ENCODE measurements at regions not wholly inside any gene's neighbourhood (a gene's known extent, or its start where the extent isn't known, plus 50 kb on each side); places are given as distances from the start of the nearest gene placed in this dataset.

DNA sequence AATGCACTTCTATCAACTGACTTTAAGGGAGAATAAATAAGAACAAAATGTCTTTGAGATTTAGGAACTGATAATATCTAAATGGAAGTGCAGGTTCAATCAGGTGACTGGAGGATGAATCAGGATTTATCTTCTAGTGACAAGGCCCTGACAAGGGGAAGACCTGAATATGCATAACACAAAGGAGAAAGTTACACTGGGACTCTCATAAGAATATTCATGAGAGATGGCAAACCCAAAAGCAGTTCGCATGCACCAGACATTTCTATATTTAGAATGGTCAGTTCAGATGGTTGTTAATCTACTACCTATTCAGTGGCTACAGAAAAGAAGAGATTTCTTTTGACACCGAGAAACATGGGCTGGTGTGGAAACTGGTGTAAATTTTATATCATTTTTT, 1771.3 kb upstream of the LRRTM1 start:
- Histone ChIP-seq H3K27ac (no peak overlapping the region), H3K9me3 (ENCODE audit: low read depth) (no peaks in the 10 kb centered on the region), H3K4me1 (ENCODE audit: low read depth) (no peaks in the 10 kb centered on the region), H3K36me3 (no peaks in the 10 kb centered on the region), H3K4me3 (no peak overlapping the region), H3K27me3 (no peaks in the 10 kb centered on the region)
- TF ChIP-seq, protein P1, sequence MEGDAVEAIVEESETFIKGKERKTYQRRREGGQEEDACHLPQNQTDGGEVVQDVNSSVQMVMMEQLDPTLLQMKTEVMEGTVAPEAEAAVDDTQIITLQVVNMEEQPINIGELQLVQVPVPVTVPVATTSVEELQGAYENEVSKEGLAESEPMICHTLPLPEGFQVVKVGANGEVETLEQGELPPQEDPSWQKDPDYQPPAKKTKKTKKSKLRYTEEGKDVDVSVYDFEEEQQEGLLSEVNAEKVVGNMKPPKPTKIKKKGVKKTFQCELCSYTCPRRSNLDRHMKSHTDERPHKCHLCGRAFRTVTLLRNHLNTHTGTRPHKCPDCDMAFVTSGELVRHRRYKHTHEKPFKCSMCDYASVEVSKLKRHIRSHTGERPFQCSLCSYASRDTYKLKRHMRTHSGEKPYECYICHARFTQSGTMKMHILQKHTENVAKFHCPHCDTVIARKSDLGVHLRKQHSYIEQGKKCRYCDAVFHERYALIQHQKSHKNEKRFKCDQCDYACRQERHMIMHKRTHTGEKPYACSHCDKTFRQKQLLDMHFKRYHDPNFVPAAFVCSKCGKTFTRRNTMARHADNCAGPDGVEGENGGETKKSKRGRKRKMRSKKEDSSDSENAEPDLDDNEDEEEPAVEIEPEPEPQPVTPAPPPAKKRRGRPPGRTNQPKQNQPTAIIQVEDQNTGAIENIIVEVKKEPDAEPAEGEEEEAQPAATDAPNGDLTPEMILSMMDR (IDR thresholded peaks at IDR 0.05; ENCODE audit: low read depth, low read length): no peak
- DNase-seq (ENCODE audit: low read depth in 1 of 2, low spot score in 1 of 2): no peak

DNA sequence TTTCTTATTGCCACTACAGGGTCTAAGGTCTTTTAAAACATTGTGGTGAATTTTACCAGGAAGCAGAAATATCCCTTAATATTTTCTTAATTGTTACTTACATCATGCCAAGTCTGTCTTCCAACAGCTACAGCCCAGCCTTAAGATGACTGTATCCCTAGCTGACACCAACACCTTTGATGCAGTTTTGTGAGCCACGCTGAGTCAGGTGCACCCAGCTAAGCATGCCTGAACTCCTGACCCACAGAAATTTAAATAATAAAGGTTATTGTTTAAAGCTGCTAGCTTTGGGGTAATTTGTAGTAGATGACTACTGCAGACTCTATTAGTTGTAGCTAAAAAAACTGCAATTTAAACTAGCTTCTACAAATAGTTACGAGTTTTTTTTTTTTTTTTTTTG, 1757.9 kb upstream of the LRRTM1 start:
- Histone ChIP-seq H3K27me3 (no peaks in the 10 kb centered on the region), H3K4me1 (ENCODE audit: low read depth) (no peaks in the 10 kb centered on the region), H3K4me3 (no peak overlapping the region), H3K36me3 (no peaks in the 10 kb centered on the region), H3K27ac (no peak overlapping the region), H3K9me3 (ENCODE audit: low read depth) (no peaks in the 10 kb centered on the region)
- TF ChIP-seq, protein P1 (IDR thresholded peaks at IDR 0.05; ENCODE audit: low read depth, low read length): no peak
- DNase-seq (ENCODE audit: low read depth in 1 of 2, low spot score in 1 of 2): no peak

DNA sequence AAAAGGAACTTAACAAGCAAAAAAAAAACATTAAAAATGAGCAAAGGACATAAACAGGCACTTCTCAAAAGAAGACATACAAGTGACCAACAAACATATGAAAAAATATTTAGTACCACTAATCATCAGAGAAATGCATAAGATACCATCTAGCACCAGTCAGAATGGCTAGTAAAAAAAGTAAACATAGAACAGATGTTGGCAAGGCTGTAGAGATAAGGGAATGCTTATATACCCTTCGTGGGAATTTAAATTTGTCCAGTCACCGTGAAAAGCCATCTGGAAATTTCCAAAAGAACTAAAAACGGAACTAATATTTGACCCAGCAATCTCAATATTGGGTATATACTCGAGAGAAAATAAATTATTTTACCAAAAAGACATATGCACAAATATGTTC, 1751.3 kb upstream of the LRRTM1 start:
- Histone ChIP-seq H3K36me3 (no peaks in the 10 kb centered on the region), H3K27ac (no peak overlapping the region), H3K27me3 (no peaks in the 10 kb centered on the region), H3K4me3 (no peak overlapping the region), H3K9me3 (ENCODE audit: low read depth) (no peaks in the 10 kb centered on the region), H3K4me1 (ENCODE audit: low read depth) (no peaks in the 10 kb centered on the region)
- DNase-seq (ENCODE audit: low read depth in 1 of 2, low spot score in 1 of 2): no peak
- TF ChIP-seq, protein P1 (IDR thresholded peaks at IDR 0.05; ENCODE audit: low read depth, low read length): no peak

DNA sequence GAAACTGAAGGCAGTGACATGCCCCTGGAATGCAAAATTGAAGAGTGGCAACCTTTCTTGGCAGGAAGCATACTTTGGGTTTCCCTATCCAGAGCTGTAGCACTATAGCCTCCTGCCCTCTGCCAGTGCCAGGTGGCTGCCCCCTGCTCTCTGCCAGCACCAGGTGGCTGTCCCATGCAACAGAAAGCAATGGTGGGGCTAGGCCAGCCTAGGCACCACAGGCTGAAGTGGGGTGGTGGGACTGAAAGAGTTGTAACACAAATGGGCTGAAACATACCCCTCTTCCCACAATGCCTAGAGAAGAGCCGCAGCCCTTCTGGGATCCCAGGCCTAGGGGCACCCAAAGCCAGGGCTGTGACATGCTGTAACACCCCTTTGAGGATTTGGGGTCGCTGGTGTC, 1739.3 kb upstream of the LRRTM1 start:
- no peaks in the 10 kb centered on the region for H3K27me3 ChIP-seq
- no peak overlapping the region for H3K27ac ChIP-seq
- DNase-seq (ENCODE audit: low read depth in 1 of 2, low spot score in 1 of 2): no peak
- H3K9me3 ChIP-seq (ENCODE audit: low read depth): no peaks in the 10 kb centered on the region
- no peaks in the 10 kb centered on the region for H3K4me1 ChIP-seq (ENCODE audit: low read depth)
- H3K36me3 ChIP-seq: no peaks in the 10 kb centered on the region
- TF ChIP-seq, protein P1 (IDR thresholded peaks at IDR 0.05; ENCODE audit: low read depth, low read length): no peak
- H3K4me3 ChIP-seq: no peak overlapping the region

DNA sequence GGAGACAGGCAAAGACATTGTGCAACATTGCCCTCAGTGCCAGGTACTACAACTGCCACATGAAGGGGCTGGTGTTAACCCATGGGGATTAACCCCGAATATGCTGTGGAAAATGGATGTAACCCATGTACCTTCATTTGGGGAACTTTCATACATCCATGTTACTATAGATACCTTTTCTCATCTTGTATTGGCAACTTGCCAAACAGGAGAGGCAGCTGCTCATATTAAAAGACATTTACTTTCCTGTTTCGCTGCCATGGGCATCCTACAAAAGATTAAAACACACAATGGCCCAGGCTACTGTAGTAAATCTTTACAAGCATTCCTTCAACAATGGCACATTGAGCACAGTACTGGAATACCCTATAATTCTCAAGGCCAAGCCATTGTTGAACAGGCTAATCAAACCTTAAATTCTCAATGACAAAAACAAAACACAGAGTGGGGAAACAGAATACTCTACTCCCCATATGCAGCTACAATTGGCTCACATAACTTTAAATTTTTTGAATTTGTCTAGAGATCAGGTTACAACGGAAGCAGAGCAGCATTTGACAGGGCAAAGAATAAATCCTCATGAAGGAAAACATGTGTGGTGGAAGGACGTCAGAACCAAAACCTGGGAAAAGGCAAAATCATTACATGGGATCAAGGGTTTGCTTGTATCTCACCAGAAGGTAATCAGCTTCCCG, 1723.5 kb upstream of the LRRTM1 start:
- no peaks in the 10 kb centered on the region for H3K36me3 ChIP-seq
- H3K9me3 ChIP-seq (ENCODE audit: low read depth): no peaks in the 10 kb centered on the region
- DNase-seq (ENCODE audit: low read depth in 1 of 2, low spot score in 1 of 2): no peak
- TF ChIP-seq, protein P1 (IDR thresholded peaks at IDR 0.05; ENCODE audit: low read depth, low read length): no peak
- no peak overlapping the region for H3K27ac ChIP-seq
- no peaks in the 10 kb centered on the region for H3K4me1 ChIP-seq (ENCODE audit: low read depth)
- H3K27me3 ChIP-seq: no peaks in the 10 kb centered on the region
- no peak overlapping the region for H3K4me3 ChIP-seq

Data from cardiac muscle cell (in vitro differentiated cells and primary cell).